Endodermal cell (in vitro differentiated cells): ENCODE measurements at regions not wholly inside any gene's neighbourhood (a gene's known extent, or its start where the extent isn't known, plus 50 kb on each side); places are given as distances from the start of the nearest gene placed in this dataset.

Experiments
- DNase-seq: peaks from one replicate; pipeline ENCODE4 v3.0.0-alpha.2; 2017
- H3K27ac ChIP-seq: 2 replicates; pipeline ENCODE4 v1.5.1; 2013; ENCODE audit warnings: mild to moderate bottlenecking, low read depth, low read length, moderate library complexity
- H3K27me3 ChIP-seq: 2 replicates; pipeline ENCODE4 v1.6.1; 2013; ENCODE audit warnings: mild to moderate bottlenecking, low read length, moderate library complexity; ENCODE audit not compliant: insufficient read depth, control insufficient read depth, poor library complexity, severe bottlenecking
- H3K36me3 ChIP-seq: 2 replicates; pipeline ENCODE4 v1.7.0; 2013; ENCODE audit warnings: mild to moderate bottlenecking, low read length, moderate library complexity; ENCODE audit not compliant: control insufficient read depth, insufficient read depth
- H3K4me1 ChIP-seq: one replicate; pipeline ENCODE4 v1.7.0; 2013; ENCODE audit warnings: low read length; ENCODE audit not compliant: control insufficient read depth, insufficient read depth
- H3K4me3 ChIP-seq: 2 replicates; pipeline ENCODE4 v1.5.1; 2013; ENCODE audit warnings: mild to moderate bottlenecking, low read length, moderate library complexity
- H3K9ac ChIP-seq: 2 replicates; pipeline ENCODE4 v1.6.1; 2013; ENCODE audit warnings: mild to moderate bottlenecking, low read length, moderate library complexity; ENCODE audit not compliant: poor library complexity, severe bottlenecking; ENCODE audit errors: extremely low read depth
- H3K9me3 ChIP-seq: 2 replicates; pipeline ENCODE4 v1.6.1; 2013; ENCODE audit warnings: mild to moderate bottlenecking, low read length, moderate library complexity; ENCODE audit not compliant: control insufficient read depth
- H3K27ac Mint-ChIP-seq: 2 replicates; pipeline ENCODE4 v1.8.0; 2020; ENCODE audit warnings: mixed read lengths
- H3K27me3 Mint-ChIP-seq: 2 replicates; pipeline ENCODE4 v1.8.0; 2021; ENCODE audit warnings: mild to moderate bottlenecking, mixed read lengths; ENCODE audit not compliant: insufficient read depth
- H3K36me3 Mint-ChIP-seq: 2 replicates; pipeline ENCODE4 v1.8.0; 2020; ENCODE audit warnings: low read depth, mixed read lengths
- H3K4me1 Mint-ChIP-seq: 2 replicates; pipeline ENCODE4 v1.8.0; 2020; ENCODE audit warnings: mixed read lengths
- H3K4me3 Mint-ChIP-seq: 2 replicates; pipeline ENCODE4 v1.8.0; 2020; ENCODE audit warnings: mild to moderate bottlenecking, moderate library complexity, mixed read lengths
- H3K9me3 Mint-ChIP-seq: 2 replicates; pipeline ENCODE4 v1.8.0; 2020; ENCODE audit warnings: mild to moderate bottlenecking, mixed read lengths
- WGBS, 2 experiments: methylation state at CpG; one replicate each; pipeline versions ENCODE4 v1.1.5 to v1.1.7; 2013; ENCODE audit warnings: missing lambda C conversion rate in 2 of 2, mixed read lengths in 1 of 2; ENCODE audit not compliant: insufficient coverage in 1 of 2, insufficient read length in 1 of 2; 5-methylcytosine and 5-hydroxymethylcytosine counted together
- TF ChIP-seq, protein P1 (sequence below): fragments of 200-600 bp; sonication (generic); conservative IDR thresholded peaks from 2 replicates; pipeline ENCODE4 v1.5.0; 2021; ENCODE audit warnings: antibody characterized with exemption, mild to moderate bottlenecking

DNA sequence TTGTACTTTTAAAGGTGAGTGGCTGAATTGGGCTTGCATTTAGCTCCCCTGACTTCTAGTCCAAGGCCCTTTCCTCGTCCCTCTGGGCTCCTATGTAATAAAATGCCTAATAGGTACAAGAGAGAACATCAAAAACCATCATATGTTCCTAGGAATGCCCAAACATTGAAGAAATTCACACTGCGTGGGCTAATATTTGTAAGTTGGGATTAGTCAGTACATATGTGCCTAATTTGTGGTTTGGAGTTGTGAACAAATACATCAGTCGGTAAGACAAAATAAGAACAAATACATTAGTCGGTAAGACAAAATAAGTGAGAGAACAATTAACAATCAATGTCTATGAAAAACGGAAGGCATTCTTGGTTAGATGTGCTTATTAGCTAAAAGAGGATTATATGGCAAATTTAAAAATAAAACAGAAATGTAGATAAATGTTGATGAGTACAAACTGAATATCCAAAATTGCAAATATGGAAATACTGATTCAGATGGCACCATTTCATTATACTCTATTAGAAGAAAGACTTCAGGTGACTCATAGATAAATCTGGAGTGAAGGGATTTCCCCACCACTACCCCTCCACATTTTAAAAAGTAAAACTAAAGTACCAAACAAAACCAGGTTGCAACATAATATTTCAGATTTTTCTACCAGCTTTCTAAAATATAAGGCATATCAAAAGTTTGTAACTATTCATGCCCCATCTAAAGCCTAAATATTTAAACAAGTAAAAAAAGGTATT lies 325.4 kb downstream of the ZEB2 start:
- H3K9ac ChIP-seq: no peak overlapping the region
- H3K27me3 ChIP-seq: no peaks in the 10 kb centered on the region
- DNase-seq: no peak
- TF ChIP-seq, protein P1, sequence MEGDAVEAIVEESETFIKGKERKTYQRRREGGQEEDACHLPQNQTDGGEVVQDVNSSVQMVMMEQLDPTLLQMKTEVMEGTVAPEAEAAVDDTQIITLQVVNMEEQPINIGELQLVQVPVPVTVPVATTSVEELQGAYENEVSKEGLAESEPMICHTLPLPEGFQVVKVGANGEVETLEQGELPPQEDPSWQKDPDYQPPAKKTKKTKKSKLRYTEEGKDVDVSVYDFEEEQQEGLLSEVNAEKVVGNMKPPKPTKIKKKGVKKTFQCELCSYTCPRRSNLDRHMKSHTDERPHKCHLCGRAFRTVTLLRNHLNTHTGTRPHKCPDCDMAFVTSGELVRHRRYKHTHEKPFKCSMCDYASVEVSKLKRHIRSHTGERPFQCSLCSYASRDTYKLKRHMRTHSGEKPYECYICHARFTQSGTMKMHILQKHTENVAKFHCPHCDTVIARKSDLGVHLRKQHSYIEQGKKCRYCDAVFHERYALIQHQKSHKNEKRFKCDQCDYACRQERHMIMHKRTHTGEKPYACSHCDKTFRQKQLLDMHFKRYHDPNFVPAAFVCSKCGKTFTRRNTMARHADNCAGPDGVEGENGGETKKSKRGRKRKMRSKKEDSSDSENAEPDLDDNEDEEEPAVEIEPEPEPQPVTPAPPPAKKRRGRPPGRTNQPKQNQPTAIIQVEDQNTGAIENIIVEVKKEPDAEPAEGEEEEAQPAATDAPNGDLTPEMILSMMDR: no peak
- 99 to 100% methylated on average over 1 to 5 of the region's 5 CpGs for WGBS, 2 experiments
- H3K36me3 ChIP-seq: no peaks in the 10 kb centered on the region
- Mint-ChIP-seq H3K27ac (no peak overlapping the region), H3K4me3 (no peak overlapping the region), H3K4me1 (no peaks in the 10 kb centered on the region), H3K27me3 (no peaks in the 10 kb centered on the region), H3K36me3 (no peaks in the 10 kb centered on the region), H3K9me3 (no peaks in the 10 kb centered on the region)
- H3K27ac ChIP-seq: no peak overlapping the region
- no peaks in the 10 kb centered on the region for H3K9me3 ChIP-seq
- H3K4me3 ChIP-seq: no peak overlapping the region
- H3K4me1 ChIP-seq: no peaks in the 10 kb centered on the region

DNA sequence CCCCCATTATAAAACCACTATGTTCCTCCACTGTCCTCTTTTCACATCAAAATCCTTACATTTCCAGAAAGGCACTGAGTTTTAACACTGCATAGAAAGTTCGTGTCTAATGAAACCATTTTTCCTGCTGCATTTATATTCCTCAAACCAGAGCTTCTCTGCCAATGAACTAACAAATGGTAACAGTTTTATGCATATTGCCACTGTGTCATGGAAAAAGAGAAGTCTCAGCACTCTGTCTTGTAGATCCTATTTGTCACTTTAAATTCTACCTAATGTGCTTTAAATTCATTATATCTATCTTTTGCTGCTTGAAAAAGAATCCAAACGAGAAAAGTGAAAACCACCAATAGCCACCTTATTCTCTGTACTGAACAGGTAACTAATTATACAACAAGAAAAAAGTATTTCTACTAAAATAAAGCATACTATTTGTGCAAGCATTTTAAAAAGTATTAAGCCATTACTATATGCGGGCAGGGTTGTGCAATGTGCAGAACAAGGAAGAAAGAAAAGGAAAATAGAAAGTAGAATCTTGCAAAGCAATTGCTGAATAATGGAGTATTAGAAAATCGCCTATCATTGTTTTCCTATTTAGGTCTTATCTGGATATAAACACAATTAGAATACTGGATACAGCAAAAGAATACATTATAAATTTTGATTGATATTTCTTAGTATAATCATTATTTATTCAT lies 328.9 kb downstream of the ZEB2 start:
- TF ChIP-seq, protein P1: no peak
- Mint-ChIP-seq H3K9me3 (no peaks in the 10 kb centered on the region), H3K4me3 (no peak overlapping the region), H3K4me1 (no peaks in the 10 kb centered on the region), H3K27ac (no peak overlapping the region), H3K36me3 (no peaks in the 10 kb centered on the region), H3K27me3 (no peaks in the 10 kb centered on the region)
- H3K4me3 ChIP-seq: no peak overlapping the region
- no peak overlapping the region for H3K27ac ChIP-seq
- H3K9me3 ChIP-seq: no peaks in the 10 kb centered on the region
- no peak for DNase-seq
- no peaks in the 10 kb centered on the region for H3K27me3 ChIP-seq
- H3K9ac ChIP-seq: no peak overlapping the region
- H3K4me1 ChIP-seq: no peaks in the 10 kb centered on the region
- H3K36me3 ChIP-seq: no peaks in the 10 kb centered on the region
- 86 to 93% methylated on average over 2 to 4 of the region's 4 CpGs for WGBS, 2 experiments

DNA sequence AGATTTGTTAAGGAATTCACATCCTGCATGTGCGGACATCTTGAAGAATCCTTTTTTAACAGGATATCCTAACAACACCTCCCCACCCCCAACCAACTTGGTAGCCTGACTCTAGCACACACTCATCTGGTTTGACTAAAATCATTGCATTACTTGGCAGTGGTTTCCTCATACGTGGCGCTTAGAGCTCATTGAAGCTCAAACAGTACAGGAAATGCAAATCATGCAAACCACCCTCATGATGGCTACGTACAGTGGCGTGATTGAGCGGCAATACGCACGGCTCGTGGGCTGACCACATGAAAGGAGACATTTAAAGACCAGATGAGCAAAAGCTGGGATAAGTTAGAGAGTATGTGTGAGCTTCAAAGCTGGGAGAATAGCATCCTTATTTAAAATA lies 336.2 kb downstream of the ZEB2 start:
- Mint-ChIP-seq H3K36me3 (peaks cover 3% of the 10 kb centered on the region), H3K9me3 (no peaks in the 10 kb centered on the region), H3K27ac (no peak overlapping the region), H3K4me3 (no peak overlapping the region), H3K27me3 (no peaks in the 10 kb centered on the region), H3K4me1 (no peaks in the 10 kb centered on the region)
- H3K27ac ChIP-seq: no peak overlapping the region
- no peaks in the 10 kb centered on the region for H3K4me1 ChIP-seq
- TF ChIP-seq, protein P1: no peak
- DNase-seq: no peak
- H3K27me3 ChIP-seq: no peaks in the 10 kb centered on the region
- WGBS, 2 experiments: 94 to 96% methylated on average over 9 of the region's 9 CpGs
- no peaks in the 10 kb centered on the region for H3K9me3 ChIP-seq
- no peak overlapping the region for H3K9ac ChIP-seq
- H3K4me3 ChIP-seq: no peak overlapping the region
- H3K36me3 ChIP-seq: no peaks in the 10 kb centered on the region
